ENCODE measurements at regions not wholly inside any gene's neighbourhood (a gene's known extent, or its start where the extent isn't known, plus 50 kb on each side); places are given as distances from the start of the nearest gene placed in this dataset.

- TF ChIP-seq CTCF (IDR thresholded peaks at IDR 0.05; ENCODE audit: low read length) (no peak), EZH2phosphoT487 (IDR thresholded peaks at IDR 0.05; ENCODE audit: low read length) (no peak)
Observed at GRCh38 chr19:32222556-32222955, 122.9 kb upstream of the ZNF507 start.

Data from MM.1S (cell line).